Neural crest cell (in vitro differentiated cells): ENCODE measurements at regions not wholly inside any gene's neighbourhood (a gene's known extent, or its start where the extent isn't known, plus 50 kb on each side); places are given as distances from the start of the nearest gene placed in this dataset.

ENCODE experiments used
- DNase-seq: peaks from one replicate; pipeline ENCODE4 v3.0.0; 2021; ENCODE audit warnings: low read depth, mixed read lengths, low spot score
- H3K27ac Mint-ChIP-seq: one replicate; pipeline ENCODE4 v1.8.0; 2021; ENCODE audit warnings: mild to moderate bottlenecking, mixed read lengths; ENCODE audit not compliant: unreplicated experiment
- H3K27me3 Mint-ChIP-seq: 2 replicates; pipeline ENCODE4 v1.8.0; 2021; ENCODE audit warnings: low read depth, mild to moderate bottlenecking, mixed read lengths
- H3K36me3 Mint-ChIP-seq: 2 replicates; pipeline ENCODE4 v1.8.0; 2021; ENCODE audit warnings: low read depth, mild to moderate bottlenecking, mixed read lengths
- H3K4me1 Mint-ChIP-seq: 2 replicates; pipeline ENCODE4 v1.8.0; 2021; ENCODE audit warnings: mixed read lengths
- H3K4me3 Mint-ChIP-seq: one replicate; pipeline ENCODE4 v1.8.0; 2021; ENCODE audit warnings: mild to moderate bottlenecking, mixed read lengths
- H3K9me3 Mint-ChIP-seq: 2 replicates; pipeline ENCODE4 v1.8.0; 2021; ENCODE audit warnings: mixed read lengths
- CTCF ChIP-seq: fragments of 200-600 bp; sonication (generic); conservative IDR thresholded peaks from 2 replicates; pipeline ENCODE4 v1.5.0; 2021; ENCODE audit warnings: antibody characterized with exemption, mild to moderate bottlenecking

DNA sequence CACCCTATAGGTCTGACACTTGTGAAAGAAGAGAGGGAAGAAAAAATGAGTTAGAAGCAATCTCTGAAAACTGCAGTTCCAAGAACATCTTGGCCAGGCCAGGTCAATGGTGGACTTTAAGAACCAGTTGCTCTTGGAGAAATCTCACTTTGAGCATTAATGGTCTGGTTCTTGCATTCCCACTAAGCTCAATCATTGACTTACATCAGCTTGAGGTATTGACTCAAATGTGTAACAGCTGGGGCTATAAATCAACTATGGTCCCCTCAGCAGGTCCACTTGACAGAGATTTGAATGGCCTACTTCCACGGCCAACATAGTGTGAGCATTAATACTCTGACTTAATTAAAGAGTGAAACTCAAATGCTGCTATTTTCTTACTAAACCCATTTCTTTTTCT lies 357.8 kb upstream of the RGMB start:
- Mint-ChIP-seq H3K36me3 (peaks cover 2% of the 10 kb centered on the region), H3K27me3 (no peaks in the 10 kb centered on the region), H3K27ac (no peak overlapping the region), H3K9me3 (no peaks in the 10 kb centered on the region), H3K4me1 (no peaks in the 10 kb centered on the region), H3K4me3 (no peak overlapping the region)
- TF ChIP-seq CTCF: no peak
- no peak for DNase-seq

GRCh38 chr5:98416541-98416940 lies 356.9 kb upstream of the RGMB start:
- TF ChIP-seq CTCF: no peak
- no peaks in the 10 kb centered on the region for H3K4me1 Mint-ChIP-seq

DNA sequence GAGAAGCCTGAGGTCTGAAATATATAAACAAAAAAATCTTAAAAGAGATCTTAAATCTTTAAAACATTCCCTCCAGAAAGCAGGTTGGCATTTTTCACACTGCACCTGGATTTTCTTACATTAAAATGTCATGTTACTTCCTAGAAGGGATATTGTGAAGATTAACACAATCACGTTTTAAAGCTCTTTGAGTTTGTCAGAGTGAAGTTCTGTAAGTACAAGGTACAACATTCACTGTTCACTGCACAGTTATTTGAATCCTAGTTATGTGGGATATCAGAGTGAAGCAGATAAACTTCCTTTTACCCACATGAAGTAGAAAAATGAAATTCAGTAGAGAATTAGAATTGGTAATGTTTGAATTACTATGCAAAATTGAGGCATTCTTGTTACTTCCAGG lies 353.6 kb upstream of the RGMB start:
- H3K4me1 Mint-ChIP-seq: no peaks in the 10 kb centered on the region
- DNase-seq: no peak
- H3K36me3 Mint-ChIP-seq: peaks cover 2% of the 10 kb centered on the region
- no peak for TF ChIP-seq CTCF
- no peak overlapping the region for H3K4me3 Mint-ChIP-seq
- peaks cover 8% of the 10 kb centered on the region for H3K9me3 Mint-ChIP-seq
- H3K27ac Mint-ChIP-seq: no peak overlapping the region
- H3K27me3 Mint-ChIP-seq: no peaks in the 10 kb centered on the region

More at GRCh38 chr5:98416541-98416940, 356.9 kb upstream of the RGMB start:
- Mint-ChIP-seq H3K9me3 (peaks cover 3% of the 10 kb centered on the region), H3K36me3 (peaks cover 2% of the 10 kb centered on the region), H3K27me3 (no peaks in the 10 kb centered on the region), H3K4me3 (no peak overlapping the region), H3K27ac (no peak overlapping the region)
- DNase-seq: no peak

GRCh38 chr5:98424681-98425450 lies 348.6 kb upstream of the RGMB start:
- Mint-ChIP-seq H3K36me3 (no peaks in the 10 kb centered on the region), H3K27ac (no peak overlapping the region), H3K9me3 (peaks cover 8% of the 10 kb centered on the region), H3K4me1 (peaks cover 27% of the 10 kb centered on the region), H3K4me3 (no peak overlapping the region), H3K27me3 (no peaks in the 10 kb centered on the region)
- DNase-seq: no peak
- no peak for TF ChIP-seq CTCF

- Mint-ChIP-seq H3K4me3 (no peak overlapping the region), H3K27ac (no peak overlapping the region), H3K9me3 (peaks cover 8% of the 10 kb centered on the region), H3K27me3 (no peaks in the 10 kb centered on the region), H3K36me3 (no peaks in the 10 kb centered on the region), H3K4me1 (peaks cover 27% of the 10 kb centered on the region)
- DNase-seq: no peak
- TF ChIP-seq CTCF: no peak
These were observed 347.8 kb upstream of the RGMB start for GRCh38 chr5:98425640-98426039.
